Omental fat pad (tissue), 3 donors: ENCODE measurements at regions not wholly inside any gene's neighbourhood (a gene's known extent, or its start where the extent isn't known, plus 50 kb on each side); places are given as distances from the start of the nearest gene placed in this dataset.

Source experiments
- ATAC-seq: fragments of 150-250 bp; one replicate; pipeline ENCODE4 v1.9.1; 2016; ENCODE audit warnings: mild to moderate bottlenecking, moderate library complexity; ENCODE audit not compliant: low FRiP score
- DNase-seq: peaks from one replicate; pipeline ENCODE4 v3.0.0-alpha.2; 2019; ENCODE audit warnings: low spot score
- CTCF ChIP-seq, 3 donors: fragments of 450-650 bp; IDR thresholded peaks; one replicate each; pipeline ENCODE4 v1.5.1; 2016 to 2017; ENCODE audit warnings: antibody characterized with exemption in 3 of 3, mild to moderate bottlenecking in 3 of 3, moderate library complexity in 2 of 3

GRCh38 chr15:72979308-72979707 lies 73.0 kb upstream of the NEO1 start:
- DNase-seq (no peak), ATAC-seq (no peak)
- no peak for TF ChIP-seq CTCF (IDR thresholded peaks at IDR 0.05)

- TF ChIP-seq CTCF (IDR thresholded peaks at IDR 0.05): no peak
- DNase-seq (no peak), ATAC-seq (no peak)
These were observed 74.0 kb upstream of the NEO1 start for GRCh38 chr15:72978223-72978622.

- DNase-seq (no peak), ATAC-seq (no peak)
- no peak for TF ChIP-seq CTCF (IDR thresholded peaks at IDR 0.05)
These were observed 79.9 kb upstream of the NEO1 start for GRCh38 chr15:72972362-72972761.

GRCh38 chr15:72971766-72972165 lies 80.5 kb upstream of the NEO1 start:
- ATAC-seq: no peak
- DNase-seq: no peak
- TF ChIP-seq CTCF (IDR thresholded peaks at IDR 0.05): no peak

GRCh38 chr15:72970933-72971760 lies 81.1 kb upstream of the NEO1 start:
- TF ChIP-seq CTCF (IDR thresholded peaks at IDR 0.05): no peak
- no peak for DNase-seq
- ATAC-seq: peak; percentile 43

GRCh38 chr15:72968531-72968922 lies 83.7 kb upstream of the NEO1 start:
- TF ChIP-seq CTCF (IDR thresholded peaks at IDR 0.05): no peak
- DNase-seq: no peak
- ATAC-seq: no peak
